Bone marrow (tissue), 2 donors: ENCODE measurements at regions not wholly inside any gene's neighbourhood (a gene's known extent, or its start where the extent isn't known, plus 50 kb on each side); places are given as distances from the start of the nearest gene placed in this dataset.
"Not testable (repeated sequence)": the region's sequence is repeated elsewhere in the genome, so short reads cannot be mapped to it uniquely, and the experiment has no call there.

Source experiments
- DNase-seq, 2 donors: peaks; one replicate each; lab custom pipeline; 2025; lab: John Stamatoyannopoulos, UW

- DNase-seq = no peak
Observed at GRCh38 chr2:118791483-118791882, 56.0 kb downstream of the EN1 start.

GRCh38 chr2:118786746-118787145 is 60.7 kb downstream of the EN1 start:
- no peak for DNase-seq

- DNase-seq = no peak
Observed at GRCh38 chr2:118784860-118785259, 62.6 kb downstream of the EN1 start.

DNA sequence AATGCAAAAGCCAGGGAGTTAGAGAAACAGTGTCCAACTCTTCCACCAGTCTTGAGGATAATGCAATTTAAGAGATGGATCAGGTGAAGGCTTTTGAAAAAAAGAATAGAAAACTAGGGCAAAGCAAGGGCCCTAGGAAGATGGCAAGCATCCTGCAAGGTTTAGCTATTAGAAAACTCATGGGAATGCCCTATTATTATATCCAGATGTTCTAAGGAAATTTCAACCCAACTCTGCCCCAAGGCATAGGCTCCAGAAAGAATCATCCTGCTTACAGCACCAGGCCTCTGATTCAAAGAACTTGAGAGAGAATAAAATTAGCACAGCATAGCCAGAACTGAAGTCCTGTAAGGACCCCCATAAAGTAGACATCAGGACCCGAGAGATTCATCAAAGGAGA is 68.1 kb downstream of the EN1 start:
- no peak for DNase-seq

DNA sequence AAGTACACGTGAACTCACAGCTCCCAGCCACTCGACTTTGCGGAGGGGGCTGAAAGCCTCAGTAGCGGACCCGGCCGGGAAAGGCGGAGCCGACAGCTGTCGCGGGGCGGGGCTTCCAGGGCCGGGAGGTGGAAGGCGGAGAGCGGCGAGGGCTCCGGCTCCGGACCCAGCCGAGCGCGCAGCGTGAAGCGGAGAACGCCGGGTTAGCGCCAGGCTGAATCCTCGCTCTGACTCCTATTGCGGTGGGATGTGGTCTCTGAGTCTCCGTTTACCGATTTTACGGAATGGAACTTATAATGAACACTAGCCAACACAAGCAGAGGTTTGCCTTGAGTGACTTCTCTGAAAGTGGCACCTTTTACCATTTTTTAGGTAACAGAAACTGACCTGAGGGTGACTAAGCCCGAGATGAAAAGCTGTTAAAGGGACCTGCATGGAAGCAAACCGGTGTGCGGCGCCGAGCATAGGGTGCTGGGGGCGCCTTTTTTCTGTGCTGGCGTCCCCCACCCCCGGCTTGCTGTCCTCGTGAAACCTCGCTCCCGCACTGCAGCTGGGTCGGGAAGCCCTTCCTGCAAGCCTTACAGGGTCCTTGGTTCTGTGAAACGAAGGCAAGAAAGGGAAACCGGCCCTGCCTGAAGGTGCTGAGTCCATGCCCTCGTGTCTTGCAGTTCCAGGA is 72.9 kb downstream of the EN1 start:
- DNase-seq = no peak

GRCh38 chr2:118773826-118774225 is 73.6 kb downstream of the EN1 start:
- DNase-seq = no peak

DNA sequence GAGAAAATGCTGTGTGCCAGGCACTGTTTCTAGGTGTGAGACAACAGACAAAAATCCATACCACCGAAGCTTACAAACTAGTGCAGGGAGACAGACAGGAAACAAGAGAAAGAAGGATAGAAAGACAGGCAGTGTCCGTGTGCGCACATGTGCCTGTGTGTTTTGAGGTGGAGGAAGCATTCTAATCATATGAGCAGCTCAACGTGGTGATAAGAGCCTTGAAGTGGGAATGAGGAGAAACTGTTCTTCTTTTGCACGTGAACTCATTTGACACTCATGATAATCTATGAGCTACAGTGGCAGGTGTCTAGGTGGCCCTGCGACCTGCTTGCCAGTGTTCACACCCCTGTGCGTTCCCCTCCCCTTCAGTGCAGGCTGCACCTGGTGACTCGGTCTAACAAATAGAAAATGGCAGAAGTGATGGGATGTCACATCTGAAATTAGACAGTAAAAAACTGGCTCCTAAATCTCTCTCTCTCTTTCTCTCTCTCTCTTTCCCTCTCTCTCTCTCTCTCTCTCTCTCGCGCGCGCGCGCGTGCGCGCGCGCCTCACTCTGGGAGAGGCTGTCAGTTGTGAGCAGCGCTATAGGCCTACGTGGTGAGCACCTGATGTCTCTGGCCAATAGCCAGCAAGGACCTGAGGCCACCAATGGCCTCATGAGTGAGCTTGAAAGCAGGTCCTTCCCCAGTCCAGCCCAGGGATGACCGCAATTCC is 74.8 kb downstream of the EN1 start:
- no peak for DNase-seq

DNA sequence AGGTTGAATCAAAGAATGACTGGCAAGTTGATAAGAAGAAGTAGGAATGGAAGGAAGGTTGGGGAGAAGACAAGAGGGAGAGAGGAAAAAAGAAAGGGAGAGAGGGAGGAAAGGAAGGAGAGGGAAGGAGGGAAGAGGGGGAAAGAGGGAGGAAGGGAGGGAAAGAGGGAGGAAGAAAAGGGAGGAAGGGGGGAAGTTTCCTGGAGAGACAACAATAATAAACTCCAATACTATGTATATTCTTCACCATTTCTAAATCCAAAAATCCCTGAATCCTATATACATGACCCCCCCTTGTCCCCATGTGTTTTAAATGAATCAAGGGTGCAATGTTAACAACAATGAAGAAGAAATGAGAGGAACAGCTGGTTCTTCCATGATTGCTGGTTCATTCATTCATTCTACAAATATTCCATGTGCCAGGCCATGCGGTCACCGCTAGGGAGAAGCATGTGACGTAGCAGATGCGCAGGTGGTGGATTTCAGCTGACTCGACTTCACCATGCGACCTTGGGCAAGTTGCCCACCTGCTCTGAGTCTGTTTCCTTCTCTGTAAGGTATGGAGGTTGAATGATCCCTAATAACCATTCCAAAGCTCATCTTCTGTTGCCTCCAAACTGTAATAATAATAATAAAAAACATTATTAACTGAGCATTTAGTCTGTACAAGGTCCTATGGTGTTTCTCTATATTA is 77.6 kb downstream of the EN1 start:
- no peak for DNase-seq

- no peak for DNase-seq
Observed at GRCh38 chr2:118766871-118767270, 80.6 kb downstream of the EN1 start.

DNA sequence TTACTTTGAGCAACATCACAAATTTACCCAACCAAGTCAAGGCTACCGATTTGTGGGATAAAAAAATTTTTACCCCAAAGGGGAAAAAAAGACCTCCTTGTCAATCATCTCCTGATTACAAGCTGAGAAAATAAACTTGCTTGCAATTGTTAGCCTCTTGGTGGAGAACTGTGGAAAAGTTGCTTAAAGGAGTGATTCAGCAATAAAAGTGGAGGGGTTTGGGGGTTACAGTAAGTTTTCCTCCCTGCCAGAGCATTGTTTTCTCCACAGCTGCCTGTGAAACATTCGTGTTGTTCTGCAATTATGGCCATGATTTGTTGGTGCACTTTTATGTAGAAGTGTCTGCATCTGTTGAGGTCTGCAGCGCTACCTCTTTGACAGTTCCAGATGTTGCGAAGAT is 82.6 kb downstream of the EN1 start:
- DNase-seq = no peak

- DNase-seq = no peak
Observed at GRCh38 chr2:118763797-118764196, 83.7 kb downstream of the EN1 start.

GRCh38 chr2:118762290-118762689 is 85.2 kb downstream of the EN1 start:
- DNase-seq = no peak

GRCh38 chr2:118761771-118762170 is 85.7 kb downstream of the EN1 start:
- DNase-seq = no peak

GRCh38 chr2:118755901-118756300 is 91.5 kb downstream of the EN1 start:
- DNase-seq = no peak

DNA sequence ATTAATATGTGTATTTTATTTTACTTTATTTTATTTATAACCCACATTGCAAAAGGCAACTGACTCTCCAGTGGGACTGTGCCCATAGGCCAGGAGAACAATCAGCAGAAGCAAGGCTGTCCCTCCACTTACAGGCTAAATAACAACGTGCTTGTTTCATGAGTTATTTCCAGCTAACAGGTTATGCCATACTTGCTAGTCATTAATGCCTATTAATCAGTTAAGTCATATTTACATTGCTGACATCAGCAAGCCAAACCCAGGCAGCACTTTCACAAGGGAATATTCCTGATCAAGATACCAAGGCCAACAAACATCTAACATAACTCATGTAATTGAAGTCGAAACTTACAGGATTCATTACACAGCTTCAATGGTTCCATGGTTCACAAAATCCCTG is 92.1 kb downstream of the EN1 start:
- no peak for DNase-seq

- DNase-seq = no peak
Observed at GRCh38 chr2:118752762-118753429, 94.6 kb downstream of the EN1 start.

DNA sequence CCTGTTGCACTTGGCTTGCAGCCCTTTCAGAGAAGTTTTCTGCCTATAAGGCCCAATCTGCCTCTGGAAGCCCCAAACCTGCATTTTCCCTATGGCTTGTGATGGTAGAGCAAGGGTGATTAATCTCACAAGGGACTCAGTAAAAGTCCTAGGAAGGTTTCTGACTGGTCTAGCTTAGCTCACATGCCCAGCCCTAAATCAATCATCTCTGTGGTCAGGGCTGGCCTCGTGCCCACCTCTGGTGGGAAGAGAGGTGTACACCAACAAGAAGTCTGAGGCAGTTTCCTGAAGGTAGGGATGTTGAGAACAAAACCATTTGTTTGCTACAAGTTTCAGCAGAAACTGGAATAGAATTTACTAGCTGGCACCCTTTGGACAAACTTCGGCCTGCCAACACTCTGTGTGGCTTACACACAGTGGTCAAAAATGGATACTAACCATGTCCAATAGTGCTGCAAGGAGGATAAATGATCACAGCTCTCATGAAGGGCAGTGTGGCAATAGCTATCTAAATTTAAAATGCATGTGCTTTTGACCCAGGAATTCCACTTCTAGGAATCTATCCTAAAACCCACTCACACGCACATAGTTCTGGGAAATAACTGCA is 96.4 kb downstream of the EN1 start:
- no peak for DNase-seq

DNA sequence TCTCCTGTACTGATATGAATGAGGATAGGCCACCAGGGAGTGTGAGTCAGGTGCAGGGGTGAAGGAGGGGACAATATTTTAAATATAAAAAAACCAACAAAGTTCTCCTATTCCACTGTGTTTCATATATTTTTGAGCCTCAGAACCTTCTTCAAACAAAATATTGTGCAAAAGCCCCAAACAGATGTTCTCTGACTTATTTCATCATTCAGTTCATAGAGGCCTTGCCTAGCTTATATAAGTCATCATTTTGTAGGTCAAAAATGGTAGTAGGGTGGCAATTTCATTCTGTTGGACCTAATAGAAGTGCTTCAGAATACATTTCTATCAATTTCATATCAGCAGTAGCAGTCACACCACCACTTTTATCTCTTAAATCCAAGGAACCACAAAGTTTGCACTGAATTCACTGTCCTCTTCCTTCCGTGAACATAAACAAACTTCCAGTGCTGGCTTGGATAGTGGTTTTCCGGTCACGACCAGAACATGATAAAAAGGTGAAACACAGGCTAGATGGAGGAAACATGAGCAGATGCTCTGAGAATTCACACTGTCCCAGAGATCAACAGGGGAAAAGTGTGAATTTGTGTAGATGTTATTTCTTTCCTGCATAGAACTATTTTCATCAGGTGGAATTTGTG is 99.1 kb downstream of the EN1 start:
- no peak for DNase-seq

GRCh38 chr2:118747637-118748036 is 99.8 kb downstream of the EN1 start:
- DNase-seq = no peak

DNA sequence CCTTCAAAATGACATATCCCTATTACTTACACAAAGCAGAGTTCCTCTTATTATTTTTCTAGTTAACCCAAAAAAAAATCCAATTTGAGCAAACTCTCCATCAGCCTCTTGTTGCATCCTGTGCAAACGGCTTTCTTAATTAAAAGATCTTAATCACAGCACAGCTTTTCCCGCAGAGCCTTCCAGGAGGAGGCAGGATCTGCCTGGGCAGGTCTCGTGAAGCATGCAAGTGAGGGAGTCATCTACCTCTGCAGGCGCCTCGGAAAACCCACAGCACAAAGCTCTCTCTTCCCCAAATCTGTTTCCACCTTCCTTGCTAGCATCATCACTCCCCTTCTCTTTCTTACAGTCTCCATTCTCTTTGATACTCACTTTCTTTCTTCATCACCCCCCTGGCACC is 100.4 kb downstream of the EN1 start:
- DNase-seq = no peak

DNA sequence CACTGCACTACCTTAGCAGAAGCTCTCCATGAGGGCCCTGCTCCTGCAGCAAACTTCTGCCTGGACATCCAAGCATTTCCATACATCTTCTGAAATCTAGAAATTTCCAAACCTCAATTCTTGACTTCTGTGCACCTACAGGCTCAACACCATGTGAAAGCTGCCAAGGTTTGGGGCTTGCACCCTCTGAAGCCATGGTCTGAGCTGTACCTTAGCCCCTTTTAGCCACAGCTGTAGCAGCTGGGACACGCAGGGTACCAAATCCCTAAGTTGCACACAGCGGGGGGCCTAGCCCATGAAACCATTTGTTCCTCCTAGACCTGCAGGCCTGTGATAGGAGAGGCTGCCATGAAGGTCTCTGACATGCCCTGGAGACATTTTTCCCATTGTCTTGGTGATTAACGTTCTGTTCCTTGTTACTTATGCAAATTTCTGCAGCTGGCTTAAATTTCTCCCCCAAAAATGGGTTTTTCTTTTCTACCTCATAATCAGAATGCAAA is 102.7 kb downstream of the EN1 start:
- not testable (repeated sequence) for DNase-seq
